CD1c-positive myeloid dendritic cell (primary cell): ENCODE measurements at regions not wholly inside any gene's neighbourhood (a gene's known extent, or its start where the extent isn't known, plus 50 kb on each side); places are given as distances from the start of the nearest gene placed in this dataset.
A peak's percentile ranks its signal among the peaks of the same experiment; 100 is the strongest.
"Not testable (repeated sequence)": the region's sequence is repeated elsewhere in the genome, so short reads cannot be mapped to it uniquely, and the experiment has no call there.

Experiments
- DNase-seq: peaks from one replicate; pipeline ENCODE4 v3.0.0-alpha.2; 2016; ENCODE audit errors: extremely low spot score

DNA sequence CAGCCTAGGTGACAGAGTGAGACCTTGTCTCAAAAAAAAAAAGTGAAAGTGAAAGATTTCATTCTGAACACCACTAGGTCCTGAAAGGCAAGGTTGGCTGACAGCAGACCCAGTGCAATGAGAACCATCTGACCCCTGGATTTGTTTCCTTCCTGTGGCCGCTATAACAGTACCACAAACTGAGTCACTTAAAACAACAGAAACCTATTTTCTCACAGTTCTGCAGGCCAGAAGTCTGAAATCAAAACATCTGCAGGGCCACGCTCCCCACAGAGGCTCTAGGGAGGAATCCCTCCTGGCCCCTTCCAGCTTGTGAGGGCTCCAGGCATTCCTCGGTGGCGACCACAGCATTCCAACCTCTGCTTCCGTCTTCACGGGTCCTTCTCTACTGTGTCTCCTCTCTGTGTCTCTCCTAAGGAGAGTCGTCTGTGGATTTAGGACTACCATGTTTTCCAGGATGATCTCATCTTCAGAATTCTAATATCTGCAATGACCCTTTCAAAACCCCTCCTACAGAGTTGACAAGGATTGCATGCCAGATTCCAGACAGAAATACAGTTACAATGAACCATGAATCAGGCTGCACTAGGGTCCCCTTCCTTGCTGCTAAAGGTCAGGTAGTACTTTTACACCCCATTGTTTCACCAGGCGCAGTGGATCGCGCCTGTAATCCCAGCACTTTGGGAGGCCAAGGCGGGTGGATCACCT is 78.0 kb upstream of the ADGRL1 start:
- DNase-seq: not testable (repeated sequence)

- DNase-seq: not testable (repeated sequence)
Measured at GRCh38 chr19:14279270-14279669, 73.3 kb upstream of the ADGRL1 start.

DNA sequence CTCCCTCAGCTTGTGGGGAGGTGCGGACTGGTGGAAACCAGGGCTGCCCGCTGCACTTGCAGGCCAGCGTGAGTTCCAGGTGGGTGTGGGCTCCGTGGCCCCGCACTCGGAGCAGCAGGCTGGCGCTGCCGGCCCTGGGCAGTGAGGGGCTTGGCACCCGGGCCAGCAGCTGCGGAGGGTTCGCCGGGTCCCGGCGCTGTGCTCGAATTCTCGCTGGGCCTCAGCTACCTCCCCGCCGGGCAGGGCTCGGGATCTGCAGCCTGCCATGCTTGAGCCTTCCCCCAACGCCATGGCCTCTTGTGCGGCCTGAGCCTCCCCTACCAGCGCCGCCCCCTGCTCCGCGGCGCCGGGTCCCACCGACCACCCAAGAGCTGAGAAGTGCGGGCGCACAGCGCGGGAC is 71.6 kb upstream of the ADGRL1 start:
- no peak for DNase-seq

DNA sequence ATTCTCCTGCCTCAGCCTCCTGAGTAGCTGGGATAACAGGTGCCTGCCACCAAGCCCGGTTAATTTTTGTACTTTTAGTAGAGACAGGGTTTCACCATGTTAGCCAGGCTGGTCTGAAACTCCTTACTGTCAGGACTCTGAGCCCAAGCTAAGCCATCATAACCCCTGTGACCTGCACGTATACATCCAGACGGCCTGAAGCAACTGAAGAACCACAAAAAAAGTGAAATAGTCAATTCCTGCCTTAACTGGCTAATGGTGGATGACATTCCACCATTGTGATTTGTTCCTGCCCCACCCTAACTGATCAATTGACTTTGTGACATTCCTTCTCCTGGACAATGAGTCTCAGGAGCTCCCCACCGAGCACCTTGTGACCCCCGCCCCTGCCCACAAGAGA is 69.9 kb upstream of the ADGRL1 start:
- not testable (repeated sequence) for DNase-seq

DNA sequence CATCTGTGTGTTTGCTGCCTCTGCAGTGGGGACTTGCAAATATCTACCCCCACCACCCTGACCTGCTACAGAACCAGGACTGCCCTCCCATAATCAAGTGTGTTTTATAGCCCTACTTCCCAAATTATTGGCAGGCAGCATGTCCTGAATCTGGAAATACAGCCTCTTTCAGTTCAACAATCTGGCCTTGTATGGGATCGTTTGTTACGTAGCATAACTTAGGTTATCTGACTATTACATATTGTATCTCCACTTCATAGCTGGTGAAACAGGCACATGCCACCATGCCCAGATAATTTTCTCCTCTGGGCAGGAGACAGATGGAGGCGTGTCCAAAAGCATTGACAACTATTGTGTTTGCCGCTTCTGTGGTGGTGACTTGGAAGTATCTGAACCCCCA is 66.7 kb upstream of the ADGRL1 start:
- no peak for DNase-seq

- peak; percentile 52 for DNase-seq
Measured at GRCh38 chr19:14271840-14272239, 65.9 kb upstream of the ADGRL1 start.

DNA sequence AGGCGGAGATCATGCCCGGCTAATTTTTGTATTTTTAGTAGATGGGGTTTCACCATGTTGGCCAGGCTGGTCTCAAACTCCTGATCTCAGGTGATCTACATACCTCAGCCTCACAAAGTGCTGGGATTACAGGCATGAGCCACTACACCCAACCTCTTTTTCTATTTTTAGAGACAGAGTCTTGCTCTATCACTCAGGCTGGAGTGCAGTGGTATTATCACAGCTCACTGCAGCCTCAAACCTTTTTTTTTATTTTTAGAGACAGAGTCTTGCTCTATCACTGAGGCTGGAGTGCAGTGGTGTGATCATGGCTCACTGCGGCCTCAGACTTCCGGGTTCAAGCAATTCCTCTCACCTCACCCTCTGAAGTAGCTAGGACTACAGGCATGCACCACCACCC is 64.6 kb upstream of the ADGRL1 start:
- DNase-seq: not testable (repeated sequence)

DNA sequence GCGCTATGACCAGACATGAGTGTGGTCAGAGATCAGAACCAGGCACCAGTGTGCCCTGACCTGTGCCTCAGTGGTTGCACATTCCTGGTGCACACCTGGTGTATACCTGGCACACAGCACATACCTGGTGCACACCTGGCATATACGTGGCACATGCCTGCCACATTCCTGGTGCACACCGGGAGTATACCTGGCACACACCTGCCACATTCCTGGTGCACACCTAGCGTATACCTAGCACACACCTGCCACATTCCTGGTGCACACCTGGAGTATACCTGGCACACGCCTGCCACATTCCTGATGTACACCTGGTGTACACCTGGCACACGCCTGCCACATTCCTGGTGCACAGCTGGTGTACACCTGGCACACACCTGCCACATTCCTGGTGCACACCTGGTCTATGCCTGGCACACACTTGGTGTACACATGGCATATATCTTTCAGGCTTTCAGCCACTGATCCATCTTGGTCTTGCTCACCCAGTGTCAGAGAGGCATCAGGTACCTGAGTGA is 61.3 kb upstream of the ADGRL1 start:
- DNase-seq: no peak

DNA sequence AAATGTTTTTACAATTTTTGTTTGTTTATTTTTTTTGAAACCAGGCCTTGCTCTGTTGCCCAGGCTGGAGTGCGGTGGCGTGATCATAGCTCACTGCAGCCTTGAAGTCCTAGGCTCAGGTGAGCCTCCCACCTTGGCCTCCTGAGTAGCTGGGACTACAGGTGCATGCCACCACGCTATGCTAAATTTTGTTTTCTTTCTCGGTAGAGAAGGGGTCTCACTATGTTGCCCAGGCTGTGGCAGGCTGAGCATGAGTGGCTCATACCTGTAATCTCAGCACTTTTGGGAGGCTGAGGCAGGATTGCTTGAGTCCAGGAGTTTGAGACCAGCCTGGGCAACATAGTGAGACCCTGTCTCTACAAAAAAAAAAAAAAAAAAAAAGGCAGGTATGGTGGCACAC is 60.2 kb upstream of the ADGRL1 start:
- not testable (repeated sequence) for DNase-seq

GRCh38 chr19:14265290-14266036 is 59.5 kb upstream of the ADGRL1 start:
- DNase-seq: no peak

DNA sequence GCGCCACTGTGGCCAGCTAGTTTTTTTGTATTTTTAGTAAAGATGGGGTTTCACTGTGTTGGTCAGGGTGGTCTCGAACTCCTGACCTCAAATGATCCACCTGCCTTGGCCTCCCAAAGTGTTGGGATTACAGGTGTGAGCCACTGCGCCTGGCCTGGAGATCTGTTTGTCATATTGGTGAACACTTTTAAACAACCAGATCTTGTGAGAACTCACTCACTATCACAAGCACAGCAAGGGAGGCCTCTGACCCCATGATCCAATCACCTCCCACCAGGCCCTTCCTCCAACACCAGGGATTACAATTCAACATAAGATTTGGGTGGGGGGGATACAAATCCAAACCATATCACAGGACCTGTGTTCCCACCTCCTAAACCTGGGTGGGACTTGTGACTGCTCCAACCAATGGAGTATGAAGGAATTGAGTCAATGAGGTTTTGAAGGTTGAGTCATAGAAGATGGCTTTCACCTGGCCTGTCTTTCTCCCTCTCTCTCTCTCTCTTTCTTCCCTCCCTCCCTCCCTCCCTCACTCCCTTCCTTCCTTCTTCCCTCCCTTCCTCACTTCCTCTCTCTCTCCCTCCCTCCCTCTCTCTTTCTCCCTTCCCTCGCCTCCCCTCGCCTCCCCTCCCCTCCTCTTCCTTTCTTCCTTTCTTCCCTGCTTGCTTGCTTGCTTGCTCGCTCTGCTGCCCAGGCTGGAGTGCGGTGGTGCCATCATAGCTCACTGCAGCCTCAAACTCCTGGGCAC is 50.1 kb upstream of the ADGRL1 start:
- not testable (repeated sequence) for DNase-seq
